GM18909 (cell line): ENCODE measurements at regions not wholly inside any gene's neighbourhood (a gene's known extent, or its start where the extent isn't known, plus 50 kb on each side); places are given as distances from the start of the nearest gene placed in this dataset.

Source experiments
- ATAC-seq: cut with Tn5 transposase; IDR thresholded peaks from one replicate; pipeline ENCODE4 v1.9.1; 2021; ENCODE audit warnings: mild to moderate bottlenecking; ENCODE audit not compliant: unreplicated experiment, poor library complexity

GRCh38 chr4:117777721-117778120 is 256.6 kb upstream of the NDST3 start:
- no peak for ATAC-seq

DNA sequence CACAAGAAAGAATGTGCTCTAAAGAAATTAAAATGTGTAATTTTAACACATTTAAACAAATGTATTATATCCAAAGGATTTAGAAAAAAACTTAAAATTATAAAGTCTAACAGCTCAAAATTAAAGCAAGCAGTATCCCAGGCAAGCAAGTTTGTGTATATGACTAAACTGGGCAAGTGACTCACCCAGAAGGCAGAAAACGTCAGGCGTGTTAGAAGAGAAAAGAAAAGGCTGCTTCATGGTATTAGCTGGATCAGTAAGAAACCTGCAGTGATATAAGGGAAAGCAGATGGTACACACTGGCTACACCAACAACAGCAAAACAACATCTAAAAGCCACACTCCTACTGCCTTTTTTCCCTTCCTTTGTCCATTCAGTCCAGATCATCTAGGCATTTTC is 250.6 kb upstream of the NDST3 start:
- ATAC-seq, result no peak

- ATAC-seq, result no peak
Measured at GRCh38 chr4:117784266-117784665, 250.0 kb upstream of the NDST3 start.

DNA sequence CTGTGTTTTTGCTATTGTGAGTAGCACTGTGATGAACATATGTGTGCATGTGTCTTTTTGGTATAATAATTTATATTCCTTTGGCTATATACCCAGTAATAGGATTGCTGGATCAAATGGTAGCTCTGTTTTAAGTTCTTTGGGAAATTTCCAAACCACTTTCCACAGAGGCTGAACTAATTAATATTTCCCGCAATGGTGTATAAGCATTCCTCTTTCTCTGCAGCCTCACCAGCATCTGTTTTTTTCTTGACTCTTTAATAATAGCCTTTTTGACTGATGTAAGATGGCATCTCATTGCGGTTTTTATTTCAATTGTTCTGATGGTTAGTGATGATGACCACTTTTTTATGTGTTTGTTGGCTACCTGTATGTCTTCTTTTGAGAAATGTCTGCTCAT is 247.7 kb upstream of the NDST3 start:
- ATAC-seq, result no peak

GRCh38 chr4:117793845-117794480 is 240.3 kb upstream of the NDST3 start:
- no peak for ATAC-seq

- ATAC-seq, result no peak
Measured at GRCh38 chr4:117796677-117797076, 237.6 kb upstream of the NDST3 start.

DNA sequence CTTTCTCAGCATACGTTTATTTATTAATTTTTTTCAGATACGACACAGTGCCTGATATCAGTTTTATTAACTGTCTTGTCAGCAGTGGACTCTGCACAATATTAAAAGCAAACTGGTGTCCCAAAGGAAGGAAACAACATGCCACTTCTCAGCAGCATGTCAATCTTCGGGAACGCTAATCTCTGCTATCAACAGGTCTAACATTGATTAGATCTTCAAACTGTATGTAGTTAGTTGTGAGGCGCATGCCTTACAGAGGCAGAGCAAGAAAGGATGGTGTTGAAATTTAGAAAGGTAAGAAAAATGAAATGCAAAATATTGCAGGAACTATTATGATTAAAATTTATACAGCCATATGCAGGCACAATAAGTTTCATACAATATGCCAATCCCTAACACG is 233.7 kb upstream of the NDST3 start:
- ATAC-seq, result no peak

GRCh38 chr4:117801756-117802155 is 232.5 kb upstream of the NDST3 start:
- ATAC-seq, result no peak

GRCh38 chr4:117811731-117812130 is 222.6 kb upstream of the NDST3 start:
- ATAC-seq, result no peak

- no peak for ATAC-seq
Measured at GRCh38 chr4:117814277-117815246, 219.7 kb upstream of the NDST3 start.

DNA sequence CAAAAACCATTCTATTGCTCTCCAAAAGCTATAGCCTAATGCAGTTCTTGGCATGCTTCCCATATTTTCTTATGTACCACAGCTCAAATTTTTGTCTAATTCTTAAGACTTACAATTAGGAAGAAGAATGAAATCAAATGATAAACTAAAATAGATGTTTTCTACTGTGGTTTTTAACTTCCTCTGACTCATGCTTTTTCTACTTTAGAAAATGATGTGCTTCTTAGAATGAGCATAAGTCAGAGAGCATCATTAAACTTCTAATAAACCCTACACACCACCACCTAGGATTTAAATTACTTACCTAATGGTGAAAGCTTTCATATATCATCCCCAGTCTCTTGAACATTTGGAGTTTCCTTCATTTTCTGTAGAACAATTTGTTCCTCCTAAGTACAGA is 217.0 kb upstream of the NDST3 start:
- ATAC-seq, result no peak

DNA sequence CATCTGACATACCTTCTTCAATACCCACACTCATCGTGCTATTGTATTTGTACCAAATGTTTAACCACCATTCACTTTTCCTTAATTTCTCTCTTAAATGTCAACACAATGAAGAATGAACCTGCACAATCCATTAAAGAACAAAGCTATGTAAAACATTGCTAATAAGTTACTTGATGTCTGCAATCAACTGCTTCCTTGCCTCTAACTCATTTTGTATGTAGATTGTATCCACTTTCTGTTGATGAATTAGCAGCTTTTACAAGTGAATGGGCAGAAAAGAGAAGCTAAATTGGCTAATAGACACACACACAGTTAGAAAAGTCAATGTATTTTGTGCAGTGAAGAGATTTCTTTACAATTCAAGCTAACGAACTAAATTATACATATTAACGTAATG is 212.5 kb upstream of the NDST3 start:
- no peak for ATAC-seq

DNA sequence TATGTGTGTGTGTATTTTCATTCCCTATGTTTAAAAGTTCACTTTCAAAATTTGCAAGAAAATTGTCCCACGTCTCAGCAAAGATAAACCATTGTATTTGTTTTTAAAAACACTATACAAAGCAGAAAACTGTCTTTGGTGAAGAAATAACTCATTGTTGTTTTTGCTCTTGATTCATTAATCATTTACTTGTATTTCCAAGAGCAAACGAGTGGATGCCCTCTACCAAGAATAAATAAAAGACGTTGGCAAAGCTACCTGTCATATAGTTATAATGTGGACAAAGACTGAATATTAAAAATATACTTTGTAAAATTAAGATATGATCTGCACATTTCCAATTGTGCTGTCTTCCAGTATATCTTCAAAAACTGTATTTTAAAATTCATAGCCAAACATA is 210.9 kb upstream of the NDST3 start:
- no peak for ATAC-seq

DNA sequence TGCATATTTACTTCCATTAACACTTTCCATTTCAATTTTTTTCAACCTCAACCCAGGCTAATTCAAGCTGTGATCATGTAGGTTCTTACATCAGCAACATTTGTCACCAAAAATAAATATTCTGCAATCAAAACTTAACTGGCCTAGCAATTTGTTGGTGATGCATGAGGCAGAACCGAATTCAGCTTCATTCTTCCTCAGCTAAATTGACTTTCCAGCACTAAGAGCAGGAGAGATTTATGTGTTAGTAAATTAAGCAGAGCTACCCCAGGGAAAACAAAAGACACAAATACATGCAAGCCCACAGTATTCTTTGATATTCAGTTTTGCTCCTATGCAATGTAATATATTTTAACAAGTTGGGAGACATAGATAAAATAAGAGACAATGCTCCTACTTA is 208.7 kb upstream of the NDST3 start:
- no peak for ATAC-seq

- ATAC-seq, result no peak
Measured at GRCh38 chr4:117831060-117831683, 203.1 kb upstream of the NDST3 start.

DNA sequence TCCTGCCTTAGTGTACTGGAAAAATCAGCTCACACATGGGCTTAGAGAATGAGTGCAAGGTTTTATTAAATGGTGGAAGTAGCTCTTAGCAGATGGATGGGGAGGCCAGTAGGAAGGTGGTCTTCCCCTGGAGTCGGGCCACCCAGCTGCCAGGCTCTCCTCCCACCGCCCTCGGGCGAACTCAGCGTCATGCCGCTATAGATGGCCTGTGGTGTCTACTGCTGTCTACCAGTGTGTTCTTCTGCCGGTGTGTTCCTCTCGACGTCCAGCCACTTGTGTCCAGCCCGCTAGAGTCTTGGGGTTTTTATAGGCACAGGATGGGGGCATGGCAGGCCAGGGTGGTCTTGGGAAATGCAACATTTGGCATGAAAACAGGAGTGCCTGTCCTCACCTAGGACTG is 198.7 kb upstream of the NDST3 start:
- ATAC-seq, result no peak

GRCh38 chr4:117844594-117844993 is 189.7 kb upstream of the NDST3 start:
- no peak for ATAC-seq

GRCh38 chr4:117845270-117845669 is 189.0 kb upstream of the NDST3 start:
- no peak for ATAC-seq

DNA sequence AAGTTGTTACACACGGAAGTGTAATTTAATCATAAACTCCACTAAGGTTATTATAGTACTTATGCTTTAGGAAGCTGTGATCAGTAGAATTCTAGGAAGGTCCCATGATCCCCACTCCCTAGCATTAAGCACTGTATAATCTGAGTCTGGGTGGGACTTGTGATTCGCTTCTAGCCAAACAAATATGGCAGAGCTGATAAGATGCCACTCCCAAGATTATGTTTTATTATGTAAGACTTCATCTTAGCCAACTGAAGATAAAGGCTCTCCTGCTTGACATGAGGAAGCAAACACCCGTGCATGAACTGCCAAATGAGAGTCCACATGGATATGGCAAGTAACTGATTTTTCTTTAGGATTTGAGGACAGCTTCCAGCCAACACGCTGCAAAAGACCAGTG is 186.4 kb upstream of the NDST3 start:
- no peak for ATAC-seq

DNA sequence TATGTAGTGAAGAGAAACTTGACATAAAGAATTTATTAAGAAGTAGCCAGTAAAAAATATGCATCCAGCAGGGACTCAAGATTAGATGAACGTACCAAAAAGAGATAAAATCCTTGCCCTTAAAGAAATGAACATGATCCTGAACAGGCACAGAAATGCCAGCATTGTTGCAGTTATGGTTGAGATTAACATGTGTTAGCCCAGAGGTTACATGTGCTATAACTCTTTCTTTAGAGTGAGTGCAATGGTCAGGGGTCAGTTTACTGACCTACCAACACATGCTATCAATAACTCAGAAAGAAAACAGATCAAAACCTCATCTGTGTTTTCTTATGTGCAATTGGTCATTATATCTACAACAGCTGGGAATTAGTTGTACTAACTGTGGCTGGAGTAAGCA is 166.1 kb upstream of the NDST3 start:
- no peak for ATAC-seq

DNA sequence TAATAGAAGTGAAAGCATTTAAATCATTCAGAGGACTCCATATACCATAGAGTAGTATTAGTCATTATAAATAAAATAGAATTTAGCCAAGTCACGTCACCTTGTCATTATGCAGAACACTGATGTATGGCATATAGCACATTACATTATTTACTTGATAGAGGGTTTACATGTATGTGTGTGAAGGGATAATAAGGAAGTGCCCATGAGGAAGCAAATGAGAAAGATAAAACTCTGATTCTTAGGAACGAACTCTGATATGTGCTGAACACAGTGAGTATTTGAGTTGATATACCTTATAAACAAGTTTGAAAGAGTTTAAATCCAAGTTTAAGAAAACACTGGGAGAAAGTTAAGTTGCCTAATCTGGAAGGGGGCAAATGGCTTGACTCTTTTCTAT is 160.5 kb upstream of the NDST3 start:
- ATAC-seq, result no peak
